ENCODE measurements at regions not wholly inside any gene's neighbourhood (a gene's known extent, or its start where the extent isn't known, plus 50 kb on each side); places are given as distances from the start of the nearest gene placed in this dataset.

DNA sequence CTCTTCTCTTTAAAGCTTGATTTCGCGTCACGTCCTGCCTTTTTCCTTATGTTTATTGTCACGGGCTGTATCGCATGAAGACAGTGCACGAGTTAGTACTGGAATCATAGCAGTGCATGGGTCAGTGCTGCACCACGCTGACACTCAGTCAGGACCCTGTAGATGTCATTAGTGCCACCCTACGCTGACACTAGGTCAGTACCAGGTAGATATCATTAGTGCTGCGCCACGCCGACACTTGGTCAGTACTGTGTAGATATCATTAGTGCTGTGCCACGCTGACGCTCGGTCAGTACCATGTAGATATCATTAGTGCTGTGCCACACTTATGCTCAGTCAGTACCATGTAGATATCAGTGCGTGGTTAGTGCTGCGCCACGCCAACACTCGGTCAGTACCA lies 106.2 kb upstream of the ZNF469 start:
- TF ChIP-seq SP1 (IDR thresholded peaks at IDR 0.05) (no peak), ELF4 (IDR thresholded peaks at IDR 0.05) (no peak), BHLHE40 (IDR thresholded peaks at IDR 0.05; ENCODE audit: borderline replicate concordance) (no peak), ARNT (IDR thresholded peaks at IDR 0.05) (no peak), SUZ12 (IDR thresholded peaks at IDR 0.05) (no peak)
